HG03103 (cell line): ENCODE measurements at regions not wholly inside any gene's neighbourhood (a gene's known extent, or its start where the extent isn't known, plus 50 kb on each side); places are given as distances from the start of the nearest gene placed in this dataset.
"Not testable (repeated sequence)": the region's sequence is repeated elsewhere in the genome, so short reads cannot be mapped to it uniquely, and the experiment has no call there.

ENCODE experiments used
- ATAC-seq: cut with Tn5 transposase; IDR thresholded peaks from one replicate; pipeline ENCODE4 v1.9.1; 2021; ENCODE audit warnings: low read depth; ENCODE audit not compliant: unreplicated experiment

- ATAC-seq, result no peak
Observed at GRCh38 chr10:8304861-8305260, 250.4 kb downstream of the GATA3 start.

GRCh38 chr10:8305876-8306652 lies 251.6 kb downstream of the GATA3 start:
- ATAC-seq, result no peak

GRCh38 chr10:8306685-8307364 lies 252.3 kb downstream of the GATA3 start:
- no peak for ATAC-seq

GRCh38 chr10:8310930-8311329 lies 256.4 kb downstream of the GATA3 start:
- ATAC-seq, result no peak

GRCh38 chr10:8311526-8312070 lies 257.1 kb downstream of the GATA3 start:
- ATAC-seq, result no peak

GRCh38 chr10:8312079-8312478 lies 257.6 kb downstream of the GATA3 start:
- ATAC-seq, result no peak

GRCh38 chr10:8312781-8313180 lies 258.3 kb downstream of the GATA3 start:
- no peak for ATAC-seq

- ATAC-seq, result no peak
Observed at GRCh38 chr10:8314486-8314885, 260.0 kb downstream of the GATA3 start.

GRCh38 chr10:8315619-8316021 lies 261.1 kb downstream of the GATA3 start:
- no peak for ATAC-seq

- no peak for ATAC-seq
Observed at GRCh38 chr10:8316284-8316683, 261.8 kb downstream of the GATA3 start.

GRCh38 chr10:8318429-8318828 lies 263.9 kb downstream of the GATA3 start:
- ATAC-seq, result not testable (repeated sequence)

- ATAC-seq, result no peak
Observed at GRCh38 chr10:8318956-8319355, 264.5 kb downstream of the GATA3 start.

GRCh38 chr10:8319704-8320103 lies 265.2 kb downstream of the GATA3 start:
- ATAC-seq, result no peak

- ATAC-seq, result no peak
Observed at GRCh38 chr10:8321990-8322389, 267.5 kb downstream of the GATA3 start.

- no peak for ATAC-seq
Observed at GRCh38 chr10:8323428-8324054, 269.1 kb downstream of the GATA3 start.

- ATAC-seq, result no peak
Observed at GRCh38 chr10:8325024-8325980, 270.8 kb downstream of the GATA3 start.

GRCh38 chr10:8326396-8327139 lies 272.1 kb downstream of the GATA3 start:
- no peak for ATAC-seq

GRCh38 chr10:8327140-8327423 lies 272.6 kb downstream of the GATA3 start:
- no peak for ATAC-seq

GRCh38 chr10:8331387-8331786 lies 276.9 kb downstream of the GATA3 start:
- ATAC-seq, result no peak
